ENCODE measurements at regions not wholly inside any gene's neighbourhood (a gene's known extent, or its start where the extent isn't known, plus 50 kb on each side); places are given as distances from the start of the nearest gene placed in this dataset.

GRCh38 chr2:23286031-23286757 is 98.8 kb upstream of the KLHL29 start:
- TF ChIP-seq POLR2A (IDR thresholded peaks at IDR 0.05; ENCODE audit: low read depth, low read length) (no peak), CTCF (conservative IDR thresholded peaks at IDR 0.05; ENCODE audit: low read depth, low read length) (no peak), CEBPB (IDR thresholded peaks at IDR 0.05; ENCODE audit: low read depth, low read length) (no peak), MXI1 (IDR thresholded peaks at IDR 0.05; ENCODE audit: borderline replicate concordance, low read depth, low read length) (no peak), SMC3 (IDR thresholded peaks at IDR 0.05; ENCODE audit: low read depth, low read length) (no peak)

Measured in IMR-90 (cell line).